HG02852 (cell line): ENCODE measurements at regions not wholly inside any gene's neighbourhood (a gene's known extent, or its start where the extent isn't known, plus 50 kb on each side); places are given as distances from the start of the nearest gene placed in this dataset.

Experiments
- ATAC-seq: cut with Tn5 transposase; IDR thresholded peaks from one replicate; pipeline ENCODE4 v1.9.1; 2021; ENCODE audit warnings: mild to moderate bottlenecking, moderate library complexity; ENCODE audit not compliant: unreplicated experiment

DNA sequence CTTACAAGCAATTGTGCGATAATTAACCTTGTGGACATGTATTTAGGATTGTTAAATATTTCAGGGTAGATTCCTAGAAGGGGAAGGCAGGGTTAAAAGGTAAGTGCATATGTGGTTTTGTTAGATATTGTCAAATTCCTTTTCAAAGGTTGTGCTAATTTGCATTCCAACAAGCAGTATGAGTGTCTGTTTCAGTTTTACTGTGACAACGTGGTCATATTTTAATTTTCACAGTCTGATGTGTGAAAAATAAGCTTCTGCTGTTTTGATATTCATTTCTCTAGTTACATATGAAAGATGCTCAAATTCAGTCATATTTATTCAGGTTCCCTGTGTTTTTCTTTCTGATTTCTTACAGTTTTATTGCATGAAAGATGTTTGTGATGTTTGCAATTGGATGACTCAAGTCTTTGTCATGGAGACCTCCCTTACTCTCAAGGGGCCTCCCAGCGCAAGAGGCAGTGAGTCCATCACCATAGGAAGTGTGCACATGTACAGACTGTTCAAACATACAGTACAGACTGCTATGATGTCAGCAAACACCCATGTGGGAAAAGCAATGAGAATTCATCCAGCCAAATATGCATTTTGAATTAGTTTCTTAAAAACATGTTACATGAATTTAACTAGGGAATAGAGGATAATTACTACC lies 310.8 kb downstream of the GALR1 start:
- peak; percentile 93 for ATAC-seq

DNA sequence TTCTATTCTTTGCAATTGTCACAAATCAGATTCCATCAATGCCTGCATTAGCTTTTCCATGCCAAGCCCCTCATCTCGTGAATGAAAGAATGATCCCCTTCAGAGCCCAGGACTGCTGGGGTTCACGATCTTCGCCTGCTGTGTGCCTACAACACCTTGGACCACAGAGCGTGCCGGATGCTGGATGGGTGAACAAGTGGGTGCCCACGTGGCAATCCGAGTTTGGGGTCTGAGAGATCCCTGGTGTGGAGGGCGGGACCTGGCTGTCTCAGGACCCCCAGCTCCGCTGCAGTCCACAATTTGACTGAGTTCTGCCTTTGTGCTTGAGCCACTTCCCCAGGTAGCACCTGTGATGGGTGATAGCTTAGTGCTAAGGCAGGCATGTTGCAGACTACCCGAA lies 317.0 kb downstream of the GALR1 start:
- no peak for ATAC-seq

- no peak for ATAC-seq
These were observed 317.6 kb downstream of the GALR1 start for GRCh38 chr18:77567205-77567604.

DNA sequence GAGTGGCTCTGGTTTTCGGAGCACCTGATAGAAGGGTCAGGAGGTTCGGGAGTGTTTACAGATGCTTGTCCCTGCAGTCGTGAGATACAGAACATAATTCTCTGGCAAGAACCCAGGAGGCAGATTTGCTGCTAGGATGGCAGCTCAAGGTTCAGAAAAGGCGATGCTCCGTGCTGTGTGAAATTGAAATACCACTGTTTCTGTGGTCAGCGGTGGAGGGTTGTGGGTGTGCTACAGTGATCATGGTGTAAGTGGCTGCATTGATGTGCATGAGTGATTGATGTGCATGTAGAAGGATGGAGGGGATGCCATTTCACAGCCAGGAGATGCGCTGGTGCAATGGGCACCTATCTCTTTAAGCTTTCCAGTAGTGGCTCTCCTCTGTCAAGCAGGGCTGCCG lies 322.1 kb downstream of the GALR1 start:
- no peak for ATAC-seq

DNA sequence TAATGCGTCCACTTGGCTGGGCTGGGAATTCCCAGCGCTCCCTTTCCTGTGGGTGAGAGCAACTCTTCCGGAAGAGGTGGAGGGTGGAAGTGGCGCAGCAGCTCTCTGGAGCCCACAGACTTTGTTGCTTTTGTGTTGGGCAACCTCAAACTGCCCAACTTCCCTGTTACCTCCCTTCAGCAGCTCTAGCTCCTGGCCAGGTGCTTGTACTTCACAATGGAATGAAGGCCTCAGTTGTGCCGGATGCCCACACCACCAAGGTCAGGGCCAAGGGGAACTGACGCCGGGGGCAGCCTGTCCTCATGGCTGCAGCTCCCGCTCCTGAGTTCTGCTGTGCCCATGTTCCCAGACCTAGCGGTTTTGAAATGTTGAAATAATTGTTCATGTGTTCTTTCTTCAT lies 322.9 kb downstream of the GALR1 start:
- no peak for ATAC-seq

- no peak for ATAC-seq
These were observed 323.9 kb downstream of the GALR1 start for GRCh38 chr18:77573571-77573970.

DNA sequence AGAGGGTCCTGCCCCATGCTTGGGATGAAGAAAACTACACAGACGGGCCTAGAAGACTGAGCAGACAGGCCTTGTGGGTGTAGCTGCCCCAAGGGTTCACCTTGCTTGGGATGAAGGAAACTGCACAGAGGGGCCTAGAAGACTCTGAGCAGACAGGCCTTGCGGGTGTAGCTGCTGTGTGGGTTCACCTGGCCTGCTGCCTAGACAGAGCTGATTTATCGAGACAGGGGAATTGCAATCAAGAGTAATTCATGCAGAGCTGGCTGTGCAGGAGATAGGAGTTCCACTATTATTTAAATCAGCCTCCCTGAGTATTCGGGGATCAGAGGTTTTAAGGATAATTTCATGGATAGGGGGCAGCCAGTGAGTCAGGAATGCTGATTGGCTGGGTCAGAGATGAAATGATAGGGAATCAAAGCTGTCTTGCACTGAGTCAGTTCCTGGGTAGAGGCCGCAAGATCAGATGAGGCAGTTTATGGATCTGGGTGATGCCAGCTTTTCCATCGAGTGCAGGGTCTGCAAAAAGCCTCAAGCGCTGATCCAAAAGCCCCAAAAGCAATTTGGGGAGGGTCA lies 341.4 kb downstream of the GALR1 start:
- ATAC-seq, result no peak

DNA sequence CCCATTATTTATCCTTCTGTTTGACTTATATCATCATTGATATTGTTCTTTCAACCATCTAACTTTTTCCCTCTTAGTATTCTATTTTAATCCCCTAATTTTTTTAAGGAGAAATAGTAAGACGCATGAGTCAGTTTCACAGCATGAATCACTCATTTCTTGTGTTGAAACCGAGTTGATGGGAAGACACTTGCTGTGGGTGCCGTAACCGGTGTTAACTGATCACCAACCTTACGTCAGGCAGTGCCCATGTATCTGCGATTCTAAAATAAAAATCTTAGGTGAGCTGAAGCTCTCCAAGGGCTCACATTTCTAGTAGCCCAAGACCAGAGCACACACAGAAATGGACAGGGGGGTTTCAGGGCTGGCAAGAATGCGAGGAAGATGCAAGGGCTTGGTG lies 348.1 kb downstream of the GALR1 start:
- no peak for ATAC-seq

DNA sequence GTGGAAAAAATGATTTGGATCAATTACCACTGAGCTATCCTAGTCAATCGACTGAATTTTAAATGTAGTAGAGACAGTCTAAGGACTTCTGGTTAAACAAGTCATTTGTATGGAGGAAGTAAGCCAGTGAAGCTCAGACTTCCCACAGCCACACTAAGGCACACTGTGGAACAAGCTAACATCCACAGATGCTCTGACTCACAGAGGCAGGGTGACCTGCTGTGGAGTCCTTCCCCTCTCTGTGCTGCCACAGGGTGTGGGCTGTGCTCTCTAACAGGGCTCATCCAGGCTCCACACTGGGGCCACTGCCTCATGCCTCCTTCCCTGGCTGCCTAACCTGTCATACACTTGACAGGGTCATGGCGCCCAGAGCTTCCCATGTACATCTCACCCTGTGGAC lies 351.0 kb downstream of the GALR1 start:
- ATAC-seq, result no peak

DNA sequence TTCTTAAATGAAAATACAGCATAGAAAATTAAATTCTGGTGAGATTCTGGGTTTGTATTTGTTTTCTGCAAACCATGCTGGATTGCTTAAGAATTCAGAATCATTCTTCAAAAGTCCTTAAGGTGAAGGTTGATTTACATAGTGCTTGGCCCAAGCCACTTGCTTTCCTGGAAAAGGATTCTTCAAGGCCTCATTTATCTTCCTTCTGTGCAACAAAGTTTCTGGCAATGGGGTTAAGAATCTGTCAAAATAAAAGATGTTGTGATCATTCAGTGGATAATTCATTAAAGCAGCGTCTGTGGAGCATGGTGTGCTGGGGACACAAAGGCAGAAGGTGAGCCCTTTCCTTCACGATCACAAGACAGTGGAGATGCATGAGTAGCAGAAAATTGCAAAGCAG lies 351.9 kb downstream of the GALR1 start:
- ATAC-seq, result no peak

- ATAC-seq, result no peak
These were observed 357.4 kb downstream of the GALR1 start for GRCh38 chr18:77607087-77607486.

GRCh38 chr18:77608807-77609206 lies 359.2 kb downstream of the GALR1 start:
- no peak for ATAC-seq

DNA sequence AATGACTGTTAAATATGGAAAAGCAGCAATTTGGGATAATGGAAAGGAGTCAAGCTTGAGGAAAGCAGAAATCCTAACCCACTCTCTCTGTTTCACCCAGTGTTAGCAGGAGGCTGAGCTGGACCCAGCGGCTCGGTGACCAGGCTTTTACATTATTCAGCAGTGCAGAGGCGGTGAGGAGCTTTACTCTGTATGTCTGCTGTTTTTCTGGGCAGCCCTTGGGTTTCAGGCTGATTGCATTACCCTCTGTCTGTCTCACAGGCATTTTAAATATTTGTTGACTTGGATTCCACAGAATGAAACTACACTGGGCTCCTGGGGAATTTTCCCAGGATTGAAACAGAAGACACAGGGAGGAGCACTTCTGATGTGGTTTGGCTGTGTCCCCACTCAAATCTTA lies 368.0 kb downstream of the GALR1 start:
- ATAC-seq, result no peak

GRCh38 chr18:77619525-77619924 lies 369.9 kb downstream of the GALR1 start:
- no peak for ATAC-seq

DNA sequence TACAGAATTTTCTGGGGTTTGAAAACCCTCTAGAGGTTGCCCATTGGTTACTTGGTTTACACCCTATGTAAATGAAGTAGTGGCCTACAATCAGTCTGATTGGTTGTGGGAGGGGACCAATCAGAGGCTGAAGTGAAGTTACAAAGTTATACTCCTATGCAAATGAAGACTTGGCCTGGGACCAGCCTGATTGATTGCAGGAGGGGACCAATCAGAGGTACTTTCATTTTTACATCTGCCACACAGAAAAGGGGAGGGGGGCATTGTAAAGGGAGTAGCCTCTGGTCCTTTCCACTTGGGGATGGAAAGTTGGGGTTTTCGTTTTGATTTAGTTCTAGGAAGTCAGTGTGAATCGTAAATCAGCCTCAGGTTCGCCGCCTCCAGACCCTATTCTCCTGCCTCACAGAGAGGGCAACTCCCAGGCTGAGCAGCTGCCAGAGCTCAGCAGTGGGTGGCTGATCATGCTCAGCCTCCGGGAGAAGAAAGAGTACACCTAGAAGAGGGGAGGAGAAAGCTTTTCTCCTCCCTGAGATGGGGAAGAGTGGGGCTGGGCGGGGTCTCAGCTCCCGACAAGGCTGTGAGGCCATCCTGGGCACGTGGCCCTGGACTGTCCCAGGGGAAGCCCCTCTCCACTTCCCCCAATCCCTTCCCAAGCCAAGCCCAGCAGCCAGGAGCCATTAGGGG lies 372.5 kb downstream of the GALR1 start:
- ATAC-seq, result no peak

- ATAC-seq, result no peak
These were observed 383.1 kb downstream of the GALR1 start for GRCh38 chr18:77632758-77633157.

- ATAC-seq, result no peak
These were observed 384.8 kb downstream of the GALR1 start for GRCh38 chr18:77634494-77634893.

- no peak for ATAC-seq
These were observed 385.8 kb downstream of the GALR1 start for GRCh38 chr18:77635451-77635850.

- ATAC-seq, result no peak
These were observed 386.2 kb downstream of the GALR1 start for GRCh38 chr18:77635858-77636257.

- ATAC-seq, result no peak
These were observed 395.7 kb downstream of the GALR1 start for GRCh38 chr18:77645170-77645872.

- no peak for ATAC-seq
These were observed 397.8 kb downstream of the GALR1 start for GRCh38 chr18:77647472-77647871.

GRCh38 chr18:77648411-77648810 lies 398.8 kb downstream of the GALR1 start:
- ATAC-seq, result no peak
